HG03342 (cell line): ENCODE measurements at regions not wholly inside any gene's neighbourhood (a gene's known extent, or its start where the extent isn't known, plus 50 kb on each side); places are given as distances from the start of the nearest gene placed in this dataset.
"Not testable (repeated sequence)": the region's sequence is repeated elsewhere in the genome, so short reads cannot be mapped to it uniquely, and the experiment has no call there.

Experiments used
- ATAC-seq: cut with Tn5 transposase; IDR thresholded peaks from one replicate; pipeline ENCODE4 v1.9.1; 2021; ENCODE audit warnings: mild to moderate bottlenecking, moderate library complexity; ENCODE audit not compliant: unreplicated experiment

DNA sequence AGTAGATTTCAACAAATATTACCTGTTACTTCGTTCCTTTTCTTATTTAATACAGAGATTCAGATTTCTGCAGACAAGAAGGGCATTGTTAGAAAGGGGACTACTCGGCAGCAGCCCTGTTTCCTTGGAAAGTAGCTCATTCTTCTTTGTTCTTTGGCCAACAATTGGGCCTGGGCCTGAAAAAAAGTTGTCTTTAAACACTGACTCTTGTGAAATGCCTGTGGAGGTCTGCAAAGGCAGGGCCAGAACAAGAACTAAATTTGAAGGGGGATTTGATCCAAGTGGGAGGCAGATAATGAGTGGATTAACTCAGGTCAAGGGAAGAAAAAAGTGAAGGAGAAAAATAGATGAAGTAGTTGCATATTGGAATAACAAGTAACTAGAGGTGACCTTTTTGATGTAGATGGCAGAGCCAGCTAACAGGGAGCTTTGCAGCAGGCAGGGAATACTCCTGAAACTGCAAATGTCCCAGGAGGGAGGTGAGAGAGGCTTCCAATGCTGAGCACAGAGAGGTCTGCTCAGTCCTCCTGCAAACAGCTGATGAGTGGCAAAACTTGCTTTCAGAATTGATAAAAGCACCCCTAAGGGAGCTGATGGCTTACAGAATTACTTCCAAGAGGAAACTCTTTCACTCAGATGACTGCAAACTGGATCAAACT, 393.2 kb upstream of the HS3ST1 start:
- no peak for ATAC-seq

DNA sequence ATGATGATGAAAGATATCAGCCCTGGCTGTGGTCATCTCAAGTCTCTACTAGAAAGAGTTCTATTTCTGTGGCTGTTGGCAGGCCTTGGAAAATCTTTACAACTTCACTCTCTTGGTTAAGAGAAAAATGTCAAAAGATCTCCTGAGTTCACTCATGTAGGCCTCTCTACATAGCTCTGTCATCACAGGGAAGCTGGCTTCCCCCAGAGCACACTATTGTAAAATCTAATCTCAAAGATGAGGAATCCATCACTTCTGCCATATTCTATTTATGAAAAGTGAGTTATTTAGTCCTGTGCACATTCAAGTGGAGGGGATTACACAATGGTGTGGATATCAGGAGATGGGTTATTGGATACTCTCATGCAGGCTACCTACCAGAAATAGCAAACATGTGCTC, 388.4 kb upstream of the HS3ST1 start:
- no peak for ATAC-seq

DNA sequence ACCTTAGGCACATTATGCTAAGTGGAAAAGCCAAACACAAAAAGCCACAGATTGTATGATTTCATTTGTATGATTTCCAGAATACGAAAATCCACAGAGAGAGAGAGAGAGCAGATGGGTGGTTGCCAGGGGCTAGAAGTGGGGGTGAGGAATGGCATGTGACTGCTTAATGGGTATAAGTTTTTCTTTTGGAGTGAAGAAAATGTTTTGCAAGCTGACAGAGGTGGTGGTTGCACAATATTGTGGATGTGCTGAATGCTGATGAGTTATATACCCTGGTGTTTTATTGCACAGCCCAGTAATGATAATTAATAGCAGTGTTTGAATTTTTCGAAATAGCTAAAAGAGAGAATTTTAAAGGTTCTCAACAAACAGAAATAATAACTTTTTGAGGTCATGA, 386.1 kb upstream of the HS3ST1 start:
- no peak for ATAC-seq

DNA sequence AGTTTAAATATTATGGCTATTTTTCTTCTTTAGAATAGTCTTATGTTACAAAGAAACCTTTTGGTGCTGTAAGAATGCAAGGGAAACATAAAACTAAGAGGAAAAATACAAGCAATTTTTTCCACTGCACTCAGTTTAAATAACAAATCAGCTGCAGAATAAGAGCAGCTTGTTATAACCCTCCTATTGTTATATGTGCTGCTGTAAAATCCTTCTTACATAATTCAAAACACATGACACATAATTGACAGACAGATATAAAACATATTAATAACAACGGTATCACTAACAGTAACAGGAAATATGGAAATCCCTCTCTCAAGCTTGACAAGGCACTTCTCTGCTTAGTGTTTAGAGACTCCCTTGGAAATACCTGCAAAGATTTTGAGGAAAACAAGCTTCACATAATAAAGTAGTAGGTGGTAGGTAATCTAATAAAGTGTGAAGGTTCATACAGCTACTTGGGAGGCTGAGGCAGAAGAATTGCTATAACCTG, 385.3 kb upstream of the HS3ST1 start:
- no peak for ATAC-seq

DNA sequence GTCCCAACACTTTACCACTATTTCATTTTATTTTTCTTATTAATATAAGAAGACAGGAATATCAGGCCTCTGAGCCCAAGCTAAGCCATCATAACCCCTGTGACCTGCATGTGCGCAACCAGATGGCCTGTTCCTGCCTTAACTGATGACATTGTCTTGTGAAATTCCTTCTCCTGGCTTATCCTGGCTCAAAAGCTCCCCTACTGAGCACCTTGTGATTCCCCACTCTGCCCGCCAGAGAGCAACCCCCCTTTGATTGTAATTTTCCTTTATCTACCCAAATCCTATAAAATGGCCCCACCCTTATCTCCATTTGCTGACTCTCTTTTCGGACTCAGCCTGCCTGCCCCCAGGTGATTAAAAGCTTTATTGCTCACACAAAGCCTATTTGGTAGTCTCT, 382.8 kb upstream of the HS3ST1 start:
- not testable (repeated sequence) for ATAC-seq

DNA sequence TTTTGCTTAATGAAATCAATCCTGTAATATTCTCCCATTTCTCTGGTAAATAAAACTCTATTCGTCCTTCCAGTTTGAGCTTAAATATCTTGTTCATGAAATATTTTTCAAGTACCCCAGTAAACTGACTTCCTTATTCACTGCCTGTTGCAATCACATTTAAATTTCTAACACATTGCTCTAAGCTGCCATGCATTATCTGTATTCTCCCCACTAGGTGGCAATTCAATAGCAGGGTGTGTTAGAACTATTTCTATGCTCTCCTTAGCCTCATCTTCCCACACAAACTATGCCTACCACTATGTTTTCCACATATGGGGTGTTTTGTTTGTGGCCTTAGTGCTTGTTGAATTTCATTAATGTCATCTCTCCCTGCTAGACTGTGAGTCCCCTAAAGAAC, 377.1 kb upstream of the HS3ST1 start:
- ATAC-seq = peak; percentile 65

DNA sequence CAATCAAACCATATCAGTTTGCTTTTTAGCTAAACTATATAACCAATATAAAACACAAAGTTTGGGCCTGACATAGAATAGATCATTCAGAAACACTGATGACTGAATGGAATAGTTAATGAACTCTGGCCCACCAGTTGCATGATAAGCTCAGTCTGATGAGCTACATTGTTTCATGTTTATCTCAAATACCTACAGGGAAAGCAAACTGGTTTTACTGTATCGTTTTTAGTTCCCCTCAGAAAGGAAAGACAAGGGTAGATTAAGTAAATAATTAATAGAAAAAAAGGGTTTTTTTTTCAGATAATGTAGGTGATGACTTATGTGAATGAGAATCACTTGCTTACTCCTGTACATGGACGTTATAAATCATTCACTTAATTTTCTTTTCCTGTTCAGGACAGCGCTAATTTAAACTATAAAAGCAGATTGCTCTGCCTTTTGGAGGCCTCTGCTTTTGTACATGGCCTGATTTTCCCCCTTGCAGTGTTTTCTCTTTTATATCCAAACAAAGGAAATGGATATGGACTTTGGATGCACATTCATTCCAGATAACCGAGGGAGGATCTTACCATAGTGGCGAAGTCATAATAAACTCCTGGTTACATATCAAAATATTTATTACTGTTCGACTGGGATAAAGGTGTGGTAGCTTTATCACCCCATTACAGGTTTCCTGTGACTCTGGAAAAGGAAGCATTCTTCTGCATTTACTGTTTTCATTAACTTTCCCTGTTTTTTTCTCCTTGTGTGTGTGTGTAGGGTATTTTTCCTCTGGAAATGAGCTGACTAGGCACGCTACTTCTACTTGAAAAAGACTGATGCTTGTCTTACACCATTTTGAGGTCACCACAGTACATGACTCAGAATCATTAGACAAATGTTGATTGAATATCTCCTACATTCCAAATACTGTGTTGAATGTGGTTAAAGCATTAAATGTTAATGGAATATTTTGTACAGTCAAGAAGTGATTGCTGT, 373.1 kb upstream of the HS3ST1 start:
- no peak for ATAC-seq

DNA sequence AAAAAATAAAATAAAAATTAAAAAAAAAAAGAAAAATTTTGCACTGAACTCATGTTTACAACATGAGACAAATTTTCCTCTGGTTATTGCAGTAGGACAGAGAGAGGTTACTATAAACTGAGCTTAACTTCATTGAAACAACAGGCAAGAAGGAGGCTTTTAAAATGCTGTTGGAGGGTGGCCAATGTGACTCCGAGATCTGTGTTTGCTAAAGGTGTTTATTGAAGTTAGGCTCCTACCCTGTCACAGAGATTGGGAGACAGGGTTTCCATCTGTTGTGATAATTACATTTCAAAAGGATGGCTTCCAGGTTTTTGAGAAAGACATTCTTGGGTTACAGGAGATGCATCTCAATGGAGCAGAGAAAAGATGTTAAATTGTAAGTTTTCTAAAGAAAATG, 370.5 kb upstream of the HS3ST1 start:
- ATAC-seq = no peak

DNA sequence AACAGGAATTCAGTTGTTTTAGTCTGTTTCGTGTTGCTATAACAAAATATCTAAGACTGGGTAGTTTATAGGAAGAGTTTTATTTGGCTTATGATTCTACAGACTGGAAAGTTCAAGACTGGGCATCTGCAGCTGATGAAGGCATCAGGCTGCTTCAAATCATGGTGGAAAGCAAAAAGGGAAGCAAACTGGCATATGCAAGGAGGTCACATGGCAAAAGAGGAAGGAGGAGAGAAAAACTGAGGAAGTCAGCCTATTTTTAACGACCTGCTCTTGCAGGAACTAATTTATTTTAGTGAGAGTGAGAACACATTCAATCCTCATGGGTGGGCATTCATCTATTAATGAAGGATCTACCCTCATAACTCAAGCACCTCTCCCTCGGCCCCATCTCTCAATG, 363.1 kb upstream of the HS3ST1 start:
- no peak for ATAC-seq

DNA sequence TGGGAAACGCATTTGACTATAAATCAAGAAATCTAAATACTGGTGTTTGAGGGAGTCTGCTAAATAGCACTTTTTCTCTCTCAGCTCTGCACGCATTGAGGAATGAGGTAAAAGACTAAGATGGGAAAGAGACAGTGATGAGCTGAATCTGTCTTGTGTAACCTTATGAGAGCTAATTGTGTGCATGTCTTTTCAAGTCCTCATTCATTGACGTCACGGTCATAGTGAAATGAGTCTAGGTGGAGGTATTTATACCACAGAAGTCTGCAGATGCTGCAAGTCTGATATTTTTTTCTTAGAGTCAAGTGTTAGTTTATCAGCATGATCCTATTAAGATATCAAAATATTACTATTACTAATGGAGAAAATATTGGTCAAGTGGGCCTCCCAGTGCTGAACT, 361.5 kb upstream of the HS3ST1 start:
- ATAC-seq = no peak

DNA sequence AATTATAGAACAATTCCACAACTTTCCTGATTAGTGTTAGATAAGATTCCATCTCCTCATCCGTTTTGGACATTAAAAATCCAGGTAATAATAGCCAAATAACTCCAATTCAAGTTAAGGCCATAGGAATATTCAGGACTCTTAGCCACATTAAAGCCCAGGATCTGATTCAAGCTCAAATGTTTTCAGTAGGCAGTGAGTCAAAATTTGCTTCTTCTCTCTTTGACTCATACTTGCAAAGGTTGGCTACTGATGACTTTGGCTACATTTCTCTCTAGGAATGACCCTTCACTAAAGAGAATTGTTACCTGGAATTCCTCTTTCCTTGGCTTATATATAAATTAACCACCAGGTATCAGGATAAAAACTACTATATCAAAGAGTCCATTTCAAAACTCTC, 354.9 kb upstream of the HS3ST1 start:
- no peak for ATAC-seq

DNA sequence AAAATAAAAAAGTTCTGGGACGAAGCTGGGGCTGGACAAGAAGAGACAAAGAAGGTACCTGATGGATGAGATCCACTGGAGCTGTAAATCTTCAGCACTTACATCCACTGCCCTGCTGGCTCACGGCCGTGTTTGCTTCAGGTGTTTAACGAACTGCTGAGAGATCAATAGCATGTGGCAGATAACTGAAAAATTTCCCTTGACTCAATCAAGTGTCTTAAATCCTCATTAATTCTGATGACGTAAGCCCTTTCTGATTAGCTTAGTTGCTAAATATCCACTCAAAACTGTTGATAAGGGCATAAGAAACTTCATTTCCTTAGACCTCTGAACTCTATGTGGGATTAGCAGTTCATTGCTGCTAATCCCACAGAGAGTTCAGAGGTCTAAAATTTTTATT, 354.2 kb upstream of the HS3ST1 start:
- ATAC-seq = no peak

DNA sequence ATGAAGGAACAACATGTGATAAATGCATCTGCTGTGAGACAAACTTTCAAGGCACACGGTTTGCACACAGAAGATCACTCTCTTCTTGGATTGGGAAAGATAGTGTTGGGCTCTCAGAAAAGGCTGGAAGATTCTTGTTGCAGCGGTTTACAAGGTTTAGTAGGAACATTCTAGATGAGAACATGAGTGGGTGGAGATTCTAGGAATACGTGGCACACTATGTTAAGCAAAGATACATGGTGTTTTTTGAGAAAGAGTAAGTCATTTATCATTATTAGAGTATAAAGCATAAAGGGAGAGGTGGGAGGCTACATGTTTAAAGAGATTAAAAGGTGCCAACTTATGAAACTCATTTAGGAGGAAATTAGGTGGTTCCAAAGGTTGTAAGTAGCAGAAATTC, 348.8 kb upstream of the HS3ST1 start:
- no peak for ATAC-seq

DNA sequence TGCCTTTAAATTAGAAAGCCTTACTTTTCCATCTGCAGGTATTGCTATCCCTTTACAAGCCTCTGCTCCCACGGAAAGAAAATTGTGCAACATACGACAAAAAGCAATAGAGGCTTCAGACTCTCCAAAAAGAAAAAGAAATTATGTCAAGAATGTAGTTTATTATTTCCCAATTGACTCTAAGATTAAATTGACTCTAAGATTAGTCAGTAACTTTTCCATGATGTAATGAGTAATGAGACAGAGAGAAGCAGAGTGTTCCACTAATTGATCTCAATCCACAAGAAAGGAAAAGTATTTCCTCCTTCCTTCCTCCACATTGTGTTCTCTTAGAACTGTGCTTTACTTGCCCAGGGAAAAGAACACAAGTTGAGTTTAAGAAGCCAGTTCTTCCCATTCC, 345.7 kb upstream of the HS3ST1 start:
- ATAC-seq = no peak

DNA sequence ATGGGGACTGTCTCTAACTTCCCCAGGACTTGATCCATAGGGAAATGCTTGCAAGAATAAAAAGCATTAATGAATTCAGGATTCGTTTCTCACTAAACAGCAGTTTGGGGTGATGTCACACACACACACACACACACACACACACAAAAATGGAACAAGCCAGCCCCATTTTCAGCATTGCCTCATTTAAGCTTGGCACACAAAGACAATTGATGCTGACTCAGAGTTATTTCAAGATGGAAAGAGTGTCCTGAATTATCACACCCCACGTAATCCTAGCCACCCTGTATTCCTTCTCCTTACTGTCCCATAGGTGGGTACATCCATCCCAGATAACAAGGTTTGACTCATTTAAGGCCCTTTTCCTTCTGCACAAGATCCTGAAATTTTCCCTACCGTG, 345.1 kb upstream of the HS3ST1 start:
- ATAC-seq = no peak

DNA sequence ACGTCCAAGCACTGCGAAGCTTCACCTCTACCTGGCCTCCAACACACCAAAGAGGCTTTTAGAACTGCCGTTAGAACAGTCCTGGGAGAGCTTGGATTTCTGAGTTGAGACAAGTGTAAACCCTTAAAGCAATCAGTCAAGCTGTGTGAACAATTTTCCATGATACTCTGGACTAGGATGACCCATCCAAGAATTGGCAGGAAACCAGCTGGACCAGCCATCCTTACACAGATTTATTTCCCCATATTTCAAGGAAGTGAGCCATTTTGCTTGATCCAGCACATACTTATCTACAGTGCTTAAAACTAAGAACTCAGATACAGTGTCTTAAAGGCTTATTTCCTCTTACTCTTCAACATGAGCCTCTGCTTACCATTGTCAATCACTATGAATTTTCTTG, 340.7 kb upstream of the HS3ST1 start:
- no peak for ATAC-seq

DNA sequence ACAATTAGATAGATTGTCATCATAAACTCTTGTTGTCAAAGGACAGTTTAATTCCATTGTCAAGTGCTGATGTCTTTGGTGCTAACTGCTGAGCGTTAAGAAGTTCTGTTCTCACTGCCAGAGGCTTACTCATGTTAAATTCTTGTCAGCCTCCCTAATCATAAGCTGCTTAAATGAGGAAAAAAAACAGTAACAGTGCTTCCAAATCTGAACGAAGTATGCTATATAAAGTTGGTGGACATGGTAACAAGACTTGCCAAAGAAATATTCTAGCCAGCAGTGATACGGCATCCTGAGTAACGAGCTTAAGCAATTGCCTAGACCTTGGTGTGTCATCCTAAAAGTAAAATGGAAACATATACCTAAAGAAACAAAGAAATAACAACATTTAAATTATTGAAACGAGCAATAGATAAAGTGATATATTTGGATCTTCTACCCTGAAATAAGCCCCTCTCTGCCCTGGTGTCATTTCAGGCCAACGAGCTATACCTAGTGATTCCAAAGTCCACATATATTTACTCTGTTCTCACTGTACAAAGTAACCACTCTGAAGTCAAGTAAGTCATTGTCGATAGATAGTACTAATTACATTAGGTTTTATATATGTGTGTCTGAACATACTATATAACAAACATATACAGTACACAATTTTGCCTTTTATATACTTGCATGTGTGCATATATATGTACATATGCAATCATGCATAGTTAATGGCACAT, 339.7 kb upstream of the HS3ST1 start:
- no peak for ATAC-seq

DNA sequence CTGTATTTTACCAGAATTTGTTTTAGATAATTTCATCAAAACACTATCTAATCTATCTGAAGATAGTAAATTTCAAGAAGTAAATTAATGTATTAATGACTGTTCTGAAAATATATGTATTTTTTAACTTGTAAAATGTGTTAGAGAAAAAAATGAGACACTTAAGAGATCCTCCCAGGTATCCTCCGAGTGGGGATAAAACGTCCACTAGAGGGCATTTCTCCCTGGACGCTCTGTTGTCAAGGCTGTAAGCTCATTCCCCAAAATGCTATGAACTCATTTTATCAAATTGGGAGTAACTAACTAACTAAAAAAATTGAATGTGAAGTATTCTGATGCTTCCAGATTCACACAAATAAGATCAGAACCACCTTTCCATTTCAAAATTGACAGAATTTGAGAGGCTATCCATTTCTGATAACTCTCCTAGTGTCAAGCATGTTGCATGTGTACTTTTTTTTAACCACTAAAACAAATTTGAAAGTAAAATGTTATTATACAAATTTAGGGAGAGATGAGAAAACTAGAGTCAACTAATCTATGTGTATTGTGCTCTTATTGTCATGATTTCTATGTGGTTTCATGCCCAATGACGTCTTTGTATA, 337.3 kb upstream of the HS3ST1 start:
- ATAC-seq = peak; percentile 76

DNA sequence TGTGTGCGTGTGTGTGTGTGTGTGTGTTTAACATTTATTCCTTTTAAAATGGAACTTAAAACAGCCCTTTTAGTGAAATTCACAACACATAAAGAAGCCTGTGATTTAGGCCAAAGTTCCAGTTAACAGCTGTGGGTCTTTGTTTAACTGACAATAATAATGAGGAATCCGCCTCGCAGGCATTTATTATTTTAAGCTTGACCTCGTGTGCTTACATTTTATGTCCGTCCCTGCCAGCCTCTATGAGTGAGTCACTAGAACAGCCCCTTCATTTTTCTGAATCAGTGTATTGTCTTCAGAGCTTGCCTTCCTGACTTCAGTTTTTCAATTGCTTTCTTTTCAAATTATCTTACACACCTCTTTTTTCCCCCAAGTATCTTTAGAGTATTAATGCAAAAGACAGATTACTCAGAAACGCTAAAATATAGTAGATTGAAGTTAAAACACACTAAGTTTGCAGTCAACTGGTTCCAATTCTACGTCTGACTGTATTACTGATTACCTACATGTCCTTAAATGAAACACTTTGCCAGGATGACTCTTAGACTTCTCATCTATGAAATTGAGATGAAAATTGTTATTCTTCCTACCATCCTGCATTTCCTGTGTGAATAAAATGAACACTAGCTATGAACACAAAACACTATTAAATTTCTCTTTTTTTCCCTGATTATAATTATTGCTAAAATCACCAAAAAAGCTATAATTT, 319.6 kb upstream of the HS3ST1 start:
- no peak for ATAC-seq

DNA sequence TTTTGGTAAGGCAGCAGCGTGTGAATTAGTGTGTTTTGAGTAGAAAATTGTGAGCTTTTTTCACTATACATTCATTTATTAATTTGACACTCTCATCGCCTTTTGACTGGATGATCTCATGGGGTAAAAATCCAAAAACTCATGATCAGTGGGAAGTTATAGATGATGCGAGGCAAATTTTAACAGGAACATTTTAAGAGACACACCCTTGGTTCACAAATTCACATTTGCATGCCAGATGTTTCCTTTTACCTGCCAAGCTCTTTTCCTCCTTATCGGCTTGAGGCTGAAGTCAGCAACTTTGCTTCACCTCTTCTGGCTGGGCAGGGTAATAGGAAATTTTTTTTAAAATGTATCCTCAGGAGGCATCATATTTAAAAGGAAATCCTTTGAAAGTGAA, 318.0 kb upstream of the HS3ST1 start:
- ATAC-seq = no peak
